GM18907 (cell line): ENCODE measurements at regions not wholly inside any gene's neighbourhood (a gene's known extent, or its start where the extent isn't known, plus 50 kb on each side); places are given as distances from the start of the nearest gene placed in this dataset.
A peak's percentile ranks its signal among the peaks of the same experiment; 100 is the strongest.

Experiments
- ATAC-seq: cut with Tn5 transposase; IDR thresholded peaks from one replicate; pipeline ENCODE4 v1.9.1; 2021; ENCODE audit warnings: mild to moderate bottlenecking, moderate library complexity; ENCODE audit not compliant: unreplicated experiment

GRCh38 chr9:29714860-29715259 lies 2141.6 kb upstream of the C9orf72 start:
- ATAC-seq, result no peak

DNA sequence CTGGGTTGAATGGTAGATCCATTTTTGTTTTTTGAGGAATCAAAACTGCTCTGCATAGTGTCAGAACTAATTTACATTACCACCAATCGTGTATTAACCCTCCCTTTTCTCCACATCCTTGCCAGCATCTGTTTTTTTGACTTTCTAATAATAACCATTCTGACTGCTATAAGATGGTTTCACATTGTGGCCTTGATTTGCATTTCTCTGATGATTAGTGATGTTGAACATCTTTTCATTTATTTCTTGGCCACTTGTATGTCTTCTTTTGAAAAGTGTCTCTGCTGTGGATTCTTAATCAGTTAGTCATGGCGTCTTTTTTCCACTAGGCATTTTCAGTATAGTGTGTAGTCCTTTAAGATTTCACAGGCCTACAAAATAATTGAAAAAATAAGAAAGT lies 2144.3 kb upstream of the C9orf72 start:
- ATAC-seq, result no peak

- ATAC-seq, result no peak
Measured at GRCh38 chr9:29730163-29730562, 2156.9 kb upstream of the C9orf72 start.

- no peak for ATAC-seq
Measured at GRCh38 chr9:29740518-29740917, 2167.2 kb upstream of the C9orf72 start.

- ATAC-seq, result no peak
Measured at GRCh38 chr9:29741169-29741568, 2167.9 kb upstream of the C9orf72 start.

GRCh38 chr9:29750062-29750461 lies 2176.8 kb upstream of the C9orf72 start:
- no peak for ATAC-seq

DNA sequence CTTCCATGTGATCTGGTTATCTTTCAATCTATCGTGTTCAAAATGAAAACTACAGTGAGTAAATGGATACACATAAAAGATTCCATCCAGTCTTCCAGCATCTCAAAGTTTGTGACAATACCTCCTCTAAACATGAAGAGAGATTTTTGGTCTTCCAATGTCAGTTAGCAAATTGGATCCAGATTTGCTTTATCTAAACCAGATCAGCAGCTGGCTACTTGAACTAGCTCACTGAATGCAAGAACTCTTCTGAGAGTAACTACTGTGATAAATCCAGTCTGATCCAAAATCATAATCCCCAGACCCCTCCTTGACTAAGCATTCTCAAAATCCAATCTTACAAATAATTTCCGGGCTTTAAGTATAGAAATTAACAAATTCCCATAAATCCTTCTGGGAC lies 2177.9 kb upstream of the C9orf72 start:
- no peak for ATAC-seq

DNA sequence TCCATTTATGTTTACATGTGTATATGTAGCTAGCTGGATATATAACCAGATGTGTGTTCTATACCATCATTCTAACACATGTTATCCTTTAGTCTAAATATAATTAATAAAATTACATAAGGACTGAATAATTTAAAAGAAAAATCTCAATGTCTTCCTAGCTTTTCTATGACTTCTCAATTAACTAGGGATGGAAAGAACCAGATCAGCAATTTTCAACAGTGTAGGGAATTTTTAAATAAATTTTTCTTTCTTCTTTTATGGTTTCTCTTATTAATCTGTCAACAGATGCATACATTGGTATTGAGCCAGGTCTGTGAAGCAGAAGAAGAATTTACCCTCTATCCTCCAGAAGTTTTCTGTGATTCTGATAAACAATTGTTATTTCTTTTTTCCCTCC lies 2180.4 kb upstream of the C9orf72 start:
- no peak for ATAC-seq

DNA sequence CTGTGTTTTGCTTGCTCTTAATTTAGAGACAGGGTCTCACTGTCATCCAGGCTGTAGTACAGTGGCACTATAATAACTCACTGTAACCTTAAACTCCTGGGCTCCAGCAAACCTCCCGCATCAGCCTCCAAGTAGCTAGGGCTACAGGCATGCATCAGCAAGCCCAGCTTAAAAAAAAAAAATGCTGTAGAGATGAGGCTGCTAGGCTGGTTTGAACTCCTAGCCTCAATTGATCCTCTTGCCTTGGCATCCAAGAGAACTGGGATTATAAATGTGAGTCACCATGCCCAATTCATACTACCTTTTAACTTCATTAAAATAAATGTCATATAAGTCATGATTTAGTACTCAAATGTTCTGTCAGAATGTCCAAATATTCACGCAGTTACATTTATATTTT lies 2195.7 kb upstream of the C9orf72 start:
- no peak for ATAC-seq

- ATAC-seq, result no peak
Measured at GRCh38 chr9:29773676-29774075, 2200.4 kb upstream of the C9orf72 start.

DNA sequence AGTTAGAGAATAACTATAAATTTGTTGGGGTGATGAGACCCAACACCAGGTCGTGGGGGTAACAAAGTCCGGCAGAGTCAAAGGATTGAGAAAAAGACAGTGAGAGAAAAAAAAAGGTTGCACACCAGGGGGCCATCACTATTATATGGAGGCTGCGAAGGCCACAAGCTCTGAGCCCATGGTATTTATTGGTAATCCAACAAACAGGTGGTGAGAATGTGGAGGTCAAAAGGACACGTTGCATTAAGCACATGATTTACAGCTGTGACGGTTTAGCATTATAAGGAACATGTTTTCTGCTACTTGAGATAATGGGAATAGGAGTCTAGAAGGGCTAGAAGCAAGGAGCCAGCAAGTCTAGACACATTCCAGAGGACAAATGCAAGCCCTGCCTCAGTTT lies 2202.2 kb upstream of the C9orf72 start:
- ATAC-seq, result no peak

DNA sequence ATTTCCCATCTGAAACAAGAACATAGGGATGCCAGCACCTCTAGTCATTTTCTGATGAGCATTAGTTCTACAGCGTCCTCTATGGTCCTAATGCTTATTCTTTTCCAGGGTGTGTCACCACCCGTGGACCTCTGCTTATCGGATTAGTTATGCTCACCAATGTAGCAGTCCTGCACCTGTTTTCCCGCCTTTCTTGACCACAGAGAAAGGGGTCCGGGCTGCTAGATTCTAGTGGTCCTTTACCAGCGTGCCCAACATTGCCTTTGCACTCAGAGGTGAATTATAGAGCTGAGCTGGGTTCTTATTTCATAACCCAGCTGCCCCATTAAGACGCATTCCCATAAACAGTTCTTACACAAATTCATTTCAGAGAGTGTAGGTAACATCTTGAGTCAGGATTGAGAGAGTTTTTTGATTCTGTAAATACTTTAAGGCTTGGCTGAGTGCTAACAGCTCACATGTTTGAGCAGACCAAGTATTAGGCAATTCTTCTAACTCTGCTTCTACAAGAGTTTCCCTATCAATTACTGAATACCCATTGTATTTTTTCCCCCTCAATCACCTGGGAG lies 2205.1 kb upstream of the C9orf72 start:
- ATAC-seq, result no peak

GRCh38 chr9:29793970-29794369 lies 2220.7 kb upstream of the C9orf72 start:
- no peak for ATAC-seq

- peak; percentile 92 for ATAC-seq
Measured at GRCh38 chr9:29796291-29796952, 2223.1 kb upstream of the C9orf72 start.

GRCh38 chr9:29798599-29798998 lies 2225.3 kb upstream of the C9orf72 start:
- ATAC-seq, result no peak

DNA sequence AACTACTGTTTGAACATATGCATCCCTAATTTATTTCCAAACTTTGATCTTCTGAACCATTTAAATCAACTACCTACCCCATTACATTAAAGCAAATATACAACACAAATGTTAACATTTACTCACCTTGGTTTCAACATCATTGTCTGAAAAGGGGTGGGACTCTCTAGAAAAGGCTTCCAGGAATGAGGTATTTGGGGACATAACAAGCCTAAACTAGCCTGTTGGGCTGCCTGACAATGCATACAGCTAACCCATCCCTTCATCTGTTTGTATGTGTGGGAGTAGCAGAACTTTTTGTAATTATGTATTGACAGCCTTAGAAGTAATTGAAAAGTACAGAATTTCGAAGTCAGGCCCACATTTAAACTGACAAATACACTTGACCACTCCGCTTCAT lies 2225.9 kb upstream of the C9orf72 start:
- ATAC-seq, result no peak

DNA sequence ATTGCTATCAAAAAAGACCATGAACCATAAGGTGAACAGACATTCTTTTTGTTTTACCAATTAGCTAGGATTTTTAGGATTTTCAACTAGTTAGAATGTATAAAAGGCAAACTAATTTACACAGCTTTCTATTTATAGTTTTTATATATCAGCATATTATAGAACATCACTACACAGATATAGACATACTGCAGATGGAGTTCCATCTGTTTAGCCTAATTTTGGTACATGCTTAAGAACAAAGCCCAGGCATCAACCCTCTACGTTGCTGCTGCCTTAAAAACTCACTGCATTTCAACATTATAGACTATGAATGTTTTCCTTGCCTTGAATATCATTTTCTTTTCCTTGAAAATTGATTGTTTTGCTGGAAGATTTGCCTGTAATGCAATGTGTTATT lies 2227.5 kb upstream of the C9orf72 start:
- no peak for ATAC-seq

DNA sequence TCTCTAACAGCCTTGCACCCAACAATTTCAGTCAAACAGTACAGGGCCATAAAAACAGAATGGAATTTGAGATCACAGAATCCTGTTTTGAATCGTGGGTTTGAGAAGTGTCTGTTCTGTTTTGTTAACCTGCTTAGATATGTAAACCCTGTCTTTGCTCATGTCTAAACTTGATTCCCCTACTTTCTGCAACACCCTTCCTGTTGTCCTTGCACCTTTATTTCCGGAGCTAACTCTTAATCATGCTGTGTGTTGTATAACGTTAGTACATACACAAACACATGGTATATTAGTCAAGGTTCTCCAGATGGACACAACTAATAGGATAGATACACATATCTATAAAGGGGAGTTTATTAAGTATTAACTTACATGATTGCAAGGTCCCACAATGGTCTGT lies 2229.2 kb upstream of the C9orf72 start:
- ATAC-seq, result no peak

DNA sequence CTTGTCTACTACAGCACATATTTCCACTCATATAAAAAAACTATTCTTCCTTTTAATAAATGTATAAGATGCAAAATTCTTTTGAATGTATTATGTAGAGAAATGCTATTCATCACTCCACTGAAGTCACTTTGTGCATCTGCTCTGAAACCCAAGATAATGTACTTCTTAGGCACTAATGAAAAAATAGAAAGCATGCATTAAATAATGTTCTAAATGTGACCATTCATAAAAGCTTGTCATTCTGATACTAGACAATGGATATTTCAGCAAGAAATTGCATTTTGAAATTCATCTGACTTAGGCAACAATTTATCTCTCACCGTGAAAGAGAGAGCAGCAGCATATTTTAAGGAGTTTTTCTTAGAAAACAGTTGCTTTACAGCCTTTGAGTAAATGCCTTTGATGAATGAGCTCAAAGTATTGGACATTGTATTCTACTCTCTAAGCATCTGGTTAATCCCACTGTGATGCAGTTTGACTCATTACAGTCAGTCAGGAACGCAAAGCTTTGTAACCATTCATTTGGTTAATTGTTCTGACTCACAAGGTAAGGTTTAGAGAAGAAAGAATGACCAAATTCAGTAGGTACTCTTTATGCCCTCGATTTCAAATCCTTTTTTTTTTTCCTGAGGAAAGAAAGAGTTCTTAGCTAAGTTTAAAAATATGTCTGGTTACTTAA lies 2233.8 kb upstream of the C9orf72 start:
- no peak for ATAC-seq

GRCh38 chr9:29816954-29817703 lies 2243.8 kb upstream of the C9orf72 start:
- no peak for ATAC-seq

DNA sequence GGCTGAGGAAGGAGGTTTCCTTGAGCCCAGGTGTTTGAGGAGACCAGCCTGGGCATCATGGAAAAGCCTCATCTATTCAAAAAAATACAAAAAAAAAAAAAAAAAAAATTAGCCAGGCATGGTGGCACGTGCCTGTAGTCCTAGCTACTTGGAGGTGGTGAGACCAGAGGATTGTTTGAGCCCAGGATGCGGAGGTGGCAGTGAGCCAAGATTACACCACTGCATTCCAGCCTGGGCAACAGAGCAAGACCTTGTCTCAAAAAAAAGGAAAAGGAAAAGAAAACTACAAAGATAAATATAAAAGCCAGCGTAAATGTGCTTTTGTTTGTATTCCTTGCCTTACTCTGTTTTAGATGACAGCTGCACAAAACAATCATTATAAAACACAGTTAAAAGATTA lies 2249.2 kb upstream of the C9orf72 start:
- no peak for ATAC-seq

- ATAC-seq, result no peak
Measured at GRCh38 chr9:29826421-29826820, 2253.1 kb upstream of the C9orf72 start.
